D721Med (cell line): ENCODE measurements at regions not wholly inside any gene's neighbourhood (a gene's known extent, or its start where the extent isn't known, plus 50 kb on each side); places are given as distances from the start of the nearest gene placed in this dataset.
A peak's percentile ranks its signal among the peaks of the same experiment; 100 is the strongest.

Source experiments
- DNase-seq: peaks from one replicate; pipeline ENCODE4 v3.0.0; 2011; ENCODE audit warnings: low spot score; ENCODE audit not compliant: insufficient read length
- FAIRE-seq: peaks from 2 replicates; lab custom pipeline; 2011; peaks lifted over from hg19 to GRCh38; lab: Jason Lieb, UNC
- TF ChIP-seq, protein P1 (sequence below): IDR thresholded peaks from 2 replicates; pipeline ENCODE4 v1.5.1; 2012; ENCODE audit warnings: mild to moderate bottlenecking, control low read depth; ENCODE audit not compliant: insufficient read depth; ENCODE audit errors: missing control alignments

DNA sequence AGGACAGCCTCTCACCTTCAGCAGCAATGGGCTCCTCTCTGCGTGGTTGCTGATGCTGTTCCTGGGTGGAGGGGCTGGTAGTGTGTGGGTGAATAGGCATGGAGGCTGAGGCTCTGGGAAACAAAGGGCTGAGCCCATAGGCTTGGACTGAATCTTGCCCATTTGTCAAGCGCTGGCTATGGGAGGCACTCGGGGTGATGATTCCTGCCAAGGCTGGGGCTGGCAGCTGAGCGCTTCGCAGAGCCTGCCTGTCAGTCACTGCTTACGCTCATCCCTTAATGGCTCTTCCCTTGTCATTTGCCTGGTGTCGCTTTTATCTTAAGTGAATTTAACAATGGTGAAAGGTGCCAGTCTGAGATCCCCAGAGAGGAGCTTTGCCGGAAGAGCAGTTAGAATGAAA, 353.3 kb downstream of the PBX1 start:
- FAIRE-seq (no peak), DNase-seq (no peak)
- TF ChIP-seq, protein P1, sequence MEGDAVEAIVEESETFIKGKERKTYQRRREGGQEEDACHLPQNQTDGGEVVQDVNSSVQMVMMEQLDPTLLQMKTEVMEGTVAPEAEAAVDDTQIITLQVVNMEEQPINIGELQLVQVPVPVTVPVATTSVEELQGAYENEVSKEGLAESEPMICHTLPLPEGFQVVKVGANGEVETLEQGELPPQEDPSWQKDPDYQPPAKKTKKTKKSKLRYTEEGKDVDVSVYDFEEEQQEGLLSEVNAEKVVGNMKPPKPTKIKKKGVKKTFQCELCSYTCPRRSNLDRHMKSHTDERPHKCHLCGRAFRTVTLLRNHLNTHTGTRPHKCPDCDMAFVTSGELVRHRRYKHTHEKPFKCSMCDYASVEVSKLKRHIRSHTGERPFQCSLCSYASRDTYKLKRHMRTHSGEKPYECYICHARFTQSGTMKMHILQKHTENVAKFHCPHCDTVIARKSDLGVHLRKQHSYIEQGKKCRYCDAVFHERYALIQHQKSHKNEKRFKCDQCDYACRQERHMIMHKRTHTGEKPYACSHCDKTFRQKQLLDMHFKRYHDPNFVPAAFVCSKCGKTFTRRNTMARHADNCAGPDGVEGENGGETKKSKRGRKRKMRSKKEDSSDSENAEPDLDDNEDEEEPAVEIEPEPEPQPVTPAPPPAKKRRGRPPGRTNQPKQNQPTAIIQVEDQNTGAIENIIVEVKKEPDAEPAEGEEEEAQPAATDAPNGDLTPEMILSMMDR = no peak

DNA sequence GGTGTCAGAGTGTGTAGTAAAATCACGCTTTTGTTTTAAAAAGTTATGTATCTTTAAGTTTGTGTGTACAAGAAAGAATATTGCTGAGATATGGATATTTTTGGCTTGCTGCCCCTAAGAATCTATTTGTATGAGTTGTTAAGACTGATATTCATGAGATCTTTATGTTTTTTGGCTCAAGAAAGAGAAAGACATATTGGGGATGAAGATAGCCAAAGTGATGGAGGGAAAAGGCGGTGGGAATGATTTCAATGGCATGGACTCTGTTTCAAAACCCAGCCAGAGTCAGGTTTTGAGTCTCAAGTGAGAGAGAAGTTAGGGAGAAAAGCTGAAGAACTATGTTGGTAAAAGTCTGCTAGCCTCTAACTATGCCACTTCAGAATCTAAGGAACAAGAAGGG, 351.7 kb downstream of the PBX1 start:
- DNase-seq = no peak
- TF ChIP-seq, protein P1 = no peak
- no peak for FAIRE-seq

DNA sequence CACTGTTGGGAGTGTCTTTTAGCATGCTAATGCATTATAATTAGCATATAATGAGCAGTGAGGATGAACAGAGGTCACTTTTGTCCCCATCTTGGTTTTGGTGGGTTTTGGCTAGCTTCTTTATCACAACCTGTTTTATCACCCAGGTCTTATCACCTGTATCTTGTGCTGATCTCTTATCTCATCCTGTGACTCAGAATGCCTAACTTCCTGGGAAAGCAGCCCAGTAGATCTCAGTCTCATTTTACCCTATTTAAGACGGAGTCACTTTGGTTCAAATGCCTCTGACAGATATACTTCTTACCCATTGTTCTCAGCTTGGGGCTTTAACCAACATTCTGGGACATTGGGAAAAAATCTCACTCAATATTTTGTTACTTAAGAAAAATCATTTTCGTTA, 348.7 kb downstream of the PBX1 start:
- DNase-seq = no peak
- TF ChIP-seq, protein P1 = no peak

DNA sequence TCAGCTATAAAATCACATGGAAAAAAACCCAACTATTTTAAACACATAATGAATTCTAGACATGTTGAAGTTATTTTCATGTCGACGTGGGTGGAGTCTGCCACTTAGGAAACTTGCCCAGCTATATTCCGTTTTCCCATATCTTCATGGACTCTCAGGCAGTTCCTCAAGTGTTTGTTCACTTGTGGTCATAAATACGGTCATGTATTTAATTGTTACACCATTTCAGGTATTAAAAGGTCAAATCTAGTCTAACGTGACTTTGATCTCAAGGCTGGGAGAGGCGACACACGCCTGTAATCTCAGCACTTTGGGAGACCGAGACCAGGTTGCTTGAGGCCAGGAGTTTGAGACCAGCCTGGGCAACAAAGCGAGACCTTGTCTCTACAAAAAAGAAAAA, 346.9 kb downstream of the PBX1 start:
- TF ChIP-seq, protein P1 = no peak
- no peak for DNase-seq

More for the DNA sequence above, 348.7 kb downstream of the PBX1 start:
- peak; percentile 63 for FAIRE-seq

DNA sequence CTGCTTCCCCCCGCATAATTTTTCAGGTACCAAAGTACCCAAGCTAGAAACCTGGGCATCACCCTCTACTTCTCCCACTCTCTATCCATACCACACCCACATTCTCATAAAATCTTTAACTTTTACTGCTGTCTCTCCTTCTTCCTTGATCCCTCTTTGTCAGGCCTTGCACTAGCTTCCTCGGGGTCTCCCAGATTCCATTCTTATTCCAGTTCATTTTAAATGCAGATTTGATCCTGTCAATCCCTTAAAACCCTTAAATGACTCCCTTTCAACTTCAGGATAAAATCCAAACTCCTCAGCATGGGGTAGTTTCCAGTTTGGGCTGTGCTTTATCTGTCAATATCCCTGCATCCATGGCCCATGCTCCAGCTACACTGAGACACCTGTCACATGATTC, 343.5 kb downstream of the PBX1 start:
- TF ChIP-seq, protein P1 = no peak
- FAIRE-seq (no peak), DNase-seq (no peak)

More for the DNA sequence above, 346.9 kb downstream of the PBX1 start:
- FAIRE-seq = no peak
